H9 (cell line): ENCODE measurements at regions not wholly inside any gene's neighbourhood (a gene's known extent, or its start where the extent isn't known, plus 50 kb on each side); places are given as distances from the start of the nearest gene placed in this dataset.

Source experiments
- DNase-seq: peaks from one replicate; pipeline ENCODE4 v3.0.0-alpha.2; 2017
- H2AFZ ChIP-seq: one replicate; pipeline ENCODE4 v1.6.1; 2013; ENCODE audit warnings: mild to moderate bottlenecking, low read length, control low read depth, moderate library complexity
- H2AK5ac ChIP-seq: 2 replicates; pipeline ENCODE4 v1.6.1; 2013; ENCODE audit warnings: low read length, control low read depth, mixed read lengths; ENCODE audit not compliant: insufficient read length
- H2BK120ac ChIP-seq: one replicate; pipeline ENCODE4 v1.6.1; 2013; ENCODE audit warnings: low read depth, mild to moderate bottlenecking, low read length, control low read depth, inconsistent platforms; ENCODE audit not compliant: poor library complexity, severe bottlenecking
- H2BK12ac ChIP-seq: 2 replicates; pipeline ENCODE4 v1.6.1; 2013; ENCODE audit warnings: low read length, control low read depth, mixed read lengths, low read depth; ENCODE audit not compliant: insufficient read length
- H2BK15ac ChIP-seq: 2 replicates; pipeline ENCODE4 v1.6.1; 2013; ENCODE audit warnings: low read depth, low read length, control low read depth
- H2BK20ac ChIP-seq: one replicate; pipeline ENCODE4 v1.6.1; 2013; ENCODE audit warnings: low read depth, mild to moderate bottlenecking, low read length, control low read depth, inconsistent platforms; ENCODE audit not compliant: poor library complexity, severe bottlenecking
- H2BK5ac ChIP-seq: 2 replicates; pipeline ENCODE4 v1.6.1; 2013; ENCODE audit warnings: low read length, control low read depth, mixed read lengths; ENCODE audit not compliant: insufficient read length
- H3K14ac ChIP-seq: 2 replicates; pipeline ENCODE4 v1.6.1; 2013; ENCODE audit warnings: low read length, control low read depth; ENCODE audit not compliant: insufficient read depth
- H3K18ac ChIP-seq: 2 replicates; pipeline ENCODE4 v1.6.1; 2013; ENCODE audit warnings: low read depth, mild to moderate bottlenecking, mixed read lengths, low read length, control low read depth; ENCODE audit not compliant: insufficient read length
- H3K23ac ChIP-seq: 2 replicates; pipeline ENCODE4 v1.6.1; 2013; ENCODE audit warnings: low read length, control low read depth, mixed read lengths, low read depth; ENCODE audit not compliant: insufficient read length
- H3K23me2 ChIP-seq: 2 replicates; pipeline ENCODE4 v1.6.1; 2013; ENCODE audit warnings: low read depth, mild to moderate bottlenecking, mixed read lengths, low read length, control low read depth; ENCODE audit not compliant: insufficient read length, poor library complexity, severe bottlenecking
- H3K27ac ChIP-seq: 2 replicates; pipeline ENCODE4 v1.5.1; 2013; ENCODE audit warnings: low read length, control low read depth, mixed read lengths, low read depth; ENCODE audit not compliant: insufficient read length
- H3K27me3 ChIP-seq: 2 replicates; pipeline ENCODE4 v1.6.1; 2013; ENCODE audit warnings: low read length, control low read depth, inconsistent platforms; ENCODE audit not compliant: insufficient read depth
- H3K4ac ChIP-seq: 2 replicates; pipeline ENCODE4 v1.6.1; 2013; ENCODE audit warnings: low read depth, mild to moderate bottlenecking, control low read depth, inconsistent platforms, low read length, moderate library complexity
- H3K4me1 ChIP-seq: 2 replicates; pipeline ENCODE4 v1.6.1; 2013; ENCODE audit warnings: low read length, control low read depth, inconsistent platforms; ENCODE audit not compliant: insufficient read depth
- H3K4me2 ChIP-seq: 2 replicates; pipeline ENCODE4 v1.6.1; 2013; ENCODE audit warnings: low read length, control low read depth, mixed read lengths; ENCODE audit not compliant: insufficient read length, insufficient read depth
- H3K56ac ChIP-seq: 2 replicates; pipeline ENCODE4 v1.6.1; 2013; ENCODE audit warnings: low read depth, mild to moderate bottlenecking, mixed read lengths, low read length, control low read depth; ENCODE audit not compliant: insufficient read length
- H3K79me1 ChIP-seq: 2 replicates; pipeline ENCODE4 v1.6.1; 2013; ENCODE audit warnings: low read depth, mild to moderate bottlenecking, moderate library complexity, low read length, control low read depth, inconsistent platforms; ENCODE audit not compliant: insufficient read depth, poor library complexity, severe bottlenecking
- H3K79me2 ChIP-seq: 2 replicates; pipeline ENCODE4 v1.6.1; 2013; ENCODE audit warnings: low read length, control low read depth, inconsistent platforms; ENCODE audit not compliant: insufficient read depth
- H3K9ac ChIP-seq: 2 replicates; pipeline ENCODE4 v1.6.1; 2013; ENCODE audit warnings: low read length, control low read depth, mixed read lengths; ENCODE audit not compliant: insufficient read length; ENCODE audit errors: extremely low read depth
- H3K9me3 ChIP-seq: one replicate; pipeline ENCODE4 v1.6.1; 2013; ENCODE audit warnings: low read depth, low read length, inconsistent platforms; ENCODE audit not compliant: control insufficient read depth
- H3T11ph ChIP-seq: one replicate; pipeline ENCODE4 v1.6.1; 2013; ENCODE audit warnings: mild to moderate bottlenecking, low read length, control low read depth, inconsistent platforms
- H4K20me1 ChIP-seq: one replicate; pipeline ENCODE4 v1.6.1; 2013; ENCODE audit not compliant: control insufficient read depth, insufficient read length, insufficient read depth
- H4K5ac ChIP-seq: 2 replicates; pipeline ENCODE4 v1.6.1; 2013; ENCODE audit warnings: low read depth, mild to moderate bottlenecking, mixed read lengths, low read length, control low read depth; ENCODE audit not compliant: insufficient read length
- H4K8ac ChIP-seq: replicated peaks from 2 replicates; pipeline ENCODE4 v1.6.1; 2013; ENCODE audit warnings: low read length, control low read depth, mixed read lengths, low read depth; ENCODE audit not compliant: insufficient read length
- H4K91ac ChIP-seq: 2 replicates; pipeline ENCODE4 v1.6.1; 2013; ENCODE audit warnings: low read depth, mild to moderate bottlenecking, moderate library complexity, mixed read lengths, low read length, control low read depth; ENCODE audit not compliant: insufficient read length
- H3K27ac Mint-ChIP-seq, 3 experiments: 2 replicates in 2 of 3; 3 replicates in 1 of 3; pipeline ENCODE4 v1.8.0; 2020 to 2021; ENCODE audit warnings: mixed read lengths in 3 of 3, mild to moderate bottlenecking in 1 of 3, moderate library complexity in 1 of 3
- H3K27me3 Mint-ChIP-seq: 2 replicates; pipeline ENCODE4 v1.8.0; 2021; ENCODE audit warnings: low read depth, mild to moderate bottlenecking, moderate library complexity, mixed read lengths
- H3K36me3 Mint-ChIP-seq, 3 experiments: 2 replicates in 2 of 3; 3 replicates in 1 of 3; pipeline ENCODE4 v1.8.0; 2020 to 2021; ENCODE audit warnings: low read depth in 3 of 3, mixed read lengths in 3 of 3; ENCODE audit not compliant: insufficient read depth in 1 of 3
- H3K4me1 Mint-ChIP-seq, 2 experiments: 2 replicates each; pipeline ENCODE4 v1.8.0; 2020; ENCODE audit warnings: mixed read lengths in 2 of 2
- H3K4me3 Mint-ChIP-seq, 2 experiments: 2 replicates in 1 of 2; 3 replicates in 1 of 2; pipeline ENCODE4 v1.8.0; 2020 to 2021; ENCODE audit warnings: mild to moderate bottlenecking in 2 of 2, mixed read lengths in 2 of 2, moderate library complexity in 1 of 2
- H3K9me3 Mint-ChIP-seq, 2 experiments: 2 replicates in 1 of 2; 3 replicates in 1 of 2; pipeline ENCODE4 v1.8.0; 2020; ENCODE audit warnings: mild to moderate bottlenecking in 2 of 2, mixed read lengths in 2 of 2, moderate library complexity in 1 of 2
- CTCF ChIP-seq: fragments of 200-600 bp; sonication (generic); conservative IDR thresholded peaks from 3 replicates; pipeline ENCODE4 v1.8.0; 2021; ENCODE audit warnings: antibody characterized with exemption, mild to moderate bottlenecking

GRCh38 chr6:104418125-104418524 lies 441.6 kb downstream of the HACE1 start:
- Histone ChIP-seq H3K79me2 (no peaks in the 10 kb centered on the region), H3K4ac (no peak overlapping the region), H3K9ac (no peak overlapping the region), H3K23ac (no peak overlapping the region), H3K18ac (no peak overlapping the region), H3K79me1 (no peaks in the 10 kb centered on the region), H3T11ph (no peak overlapping the region), H3K23me2 (no peaks in the 10 kb centered on the region), H2BK20ac (no peak overlapping the region), H4K91ac (no peak overlapping the region), H2BK120ac (no peak overlapping the region), H3K9me3 (no peaks in the 10 kb centered on the region), H4K20me1 (no peaks in the 10 kb centered on the region), H2BK15ac (no peak overlapping the region), H2AFZ (no peak overlapping the region), H3K27ac (no peak overlapping the region), H4K5ac (no peak overlapping the region), H4K8ac (no peak overlapping the region), H3K14ac (no peak overlapping the region), H3K4me1 (no peaks in the 10 kb centered on the region), H2BK12ac (no peak overlapping the region), H2BK5ac (no peak overlapping the region), H2AK5ac (no peak overlapping the region), H3K4me2 (no peak overlapping the region), H3K56ac (no peak overlapping the region), H3K27me3 (no peaks in the 10 kb centered on the region)
- no peak overlapping the region for H3K4me3 Mint-ChIP-seq
- no peaks in the 10 kb centered on the region for H3K27me3 Mint-ChIP-seq
- DNase-seq, result no peak
- H3K9me3 Mint-ChIP-seq, result no peaks in the 10 kb centered on the region
- no peak for TF ChIP-seq CTCF
- no peaks in the 10 kb centered on the region; a peak in 1 of 7 replicates for H3K36me3 Mint-ChIP-seq
- H3K4me1 Mint-ChIP-seq, result peaks cover 4 to 5% of the 10 kb centered on the region in 2 experiments; a peak in 2 of 4 replicates
- H3K27ac Mint-ChIP-seq, result no peak overlapping the region; a peak in 1 of 7 replicates
